ENCODE measurements at regions not wholly inside any gene's neighbourhood (a gene's known extent, or its start where the extent isn't known, plus 50 kb on each side); places are given as distances from the start of the nearest gene placed in this dataset.

GRCh38 chr9:23630488-23630887, 195.6 kb downstream of the ELAVL2 start:
- TF ChIP-seq CTCF (IDR thresholded peaks at IDR 0.05) (no peak), EP300 (IDR thresholded peaks at IDR 0.05) (no peak)

All from tibial nerve (tissue), 4 donors.